Suppressor macrophage treated with lipopolysaccharide for 1 hour (primary cell): ENCODE measurements at regions not wholly inside any gene's neighbourhood (a gene's known extent, or its start where the extent isn't known, plus 50 kb on each side); places are given as distances from the start of the nearest gene placed in this dataset.

Experiments
- DNase-seq, 3 donors: peaks; one replicate each; pipeline ENCODE4 v3.0.0-alpha.2; 2020 to 2022

DNA sequence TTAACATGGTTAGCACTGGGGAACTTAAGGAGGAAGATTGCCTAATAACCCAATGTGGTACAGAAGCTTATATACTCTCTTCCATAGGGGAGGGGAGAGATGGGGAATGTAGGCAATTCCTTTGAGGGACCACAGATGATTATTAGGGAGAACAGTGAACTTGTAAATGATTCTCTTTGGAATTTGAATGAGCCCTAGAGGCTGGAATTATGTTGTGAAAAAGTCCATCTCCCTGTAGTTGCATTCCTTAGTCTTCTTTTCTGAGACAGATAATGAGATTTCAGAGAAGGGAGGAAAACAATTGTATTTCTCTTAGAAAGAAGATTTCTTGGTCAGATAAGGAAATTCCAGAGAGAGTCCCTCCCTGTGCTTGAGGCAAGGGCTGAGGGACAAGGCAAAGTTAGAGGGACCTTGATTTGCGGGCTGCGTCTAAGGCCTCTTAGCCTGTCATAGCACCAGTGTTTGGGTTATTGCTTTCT lies 89.0 kb upstream of the HMCN1 start:
- no peak for DNase-seq

DNA sequence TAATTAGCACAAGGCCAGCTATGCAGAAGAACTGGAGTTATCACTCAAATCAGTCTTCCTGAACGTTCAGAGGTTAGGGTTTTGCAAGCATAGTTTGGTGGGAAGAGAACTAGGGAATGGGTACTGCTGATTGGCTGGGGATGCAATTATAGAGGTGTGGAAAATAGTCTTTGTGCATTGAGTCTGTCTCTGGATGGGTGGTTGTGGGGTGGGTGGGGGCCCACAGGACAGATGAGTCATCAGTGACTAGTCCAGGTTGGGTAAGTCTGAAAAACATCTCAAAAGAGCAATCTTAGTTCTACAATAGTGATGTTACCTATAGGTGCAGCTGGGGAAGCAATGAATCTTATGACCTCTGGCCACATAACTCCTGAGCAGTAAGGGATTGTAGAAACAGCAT lies 89.7 kb upstream of the HMCN1 start:
- DNase-seq: peak in 2 of 3 donors; percentile 11 to 13

DNA sequence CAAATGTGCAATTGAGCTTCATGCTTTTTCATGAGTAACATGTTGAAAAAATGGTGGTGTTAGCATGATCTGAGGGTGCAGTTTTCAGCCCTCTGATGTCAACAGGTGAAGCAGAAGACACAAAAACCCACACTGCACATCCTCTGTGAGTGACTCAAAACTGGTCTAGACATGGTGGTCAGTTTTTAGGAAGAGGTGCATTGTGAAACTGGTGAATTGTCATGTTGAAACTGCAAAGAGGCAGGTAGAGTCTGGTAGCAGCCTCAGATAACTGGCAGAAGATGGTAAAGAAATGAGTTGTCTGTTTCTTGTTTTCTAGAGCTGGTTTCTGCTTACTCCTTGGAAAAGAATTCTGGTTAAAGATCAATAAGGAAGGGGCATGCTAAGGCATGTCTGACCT lies 97.3 kb upstream of the HMCN1 start:
- no peak for DNase-seq

DNA sequence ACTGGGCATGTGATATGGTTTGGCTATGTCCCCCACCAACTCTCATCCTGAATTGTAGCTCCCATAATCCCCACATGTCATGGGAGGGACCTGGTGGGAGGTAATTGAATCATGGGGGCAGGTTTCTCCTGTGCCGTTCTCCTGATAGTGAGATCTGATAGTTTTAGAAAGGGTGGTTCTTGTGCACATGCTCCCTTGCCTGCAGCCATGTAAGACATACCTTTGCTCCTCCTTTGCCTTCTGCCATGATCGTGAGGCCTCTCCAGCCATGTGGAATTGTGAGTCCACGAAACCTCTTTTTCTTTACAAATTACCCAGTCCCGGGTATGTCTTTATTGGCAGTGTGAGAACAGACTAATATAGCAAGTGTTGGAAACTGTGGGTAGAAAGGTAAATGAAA lies 99.5 kb upstream of the HMCN1 start:
- DNase-seq: no peak

DNA sequence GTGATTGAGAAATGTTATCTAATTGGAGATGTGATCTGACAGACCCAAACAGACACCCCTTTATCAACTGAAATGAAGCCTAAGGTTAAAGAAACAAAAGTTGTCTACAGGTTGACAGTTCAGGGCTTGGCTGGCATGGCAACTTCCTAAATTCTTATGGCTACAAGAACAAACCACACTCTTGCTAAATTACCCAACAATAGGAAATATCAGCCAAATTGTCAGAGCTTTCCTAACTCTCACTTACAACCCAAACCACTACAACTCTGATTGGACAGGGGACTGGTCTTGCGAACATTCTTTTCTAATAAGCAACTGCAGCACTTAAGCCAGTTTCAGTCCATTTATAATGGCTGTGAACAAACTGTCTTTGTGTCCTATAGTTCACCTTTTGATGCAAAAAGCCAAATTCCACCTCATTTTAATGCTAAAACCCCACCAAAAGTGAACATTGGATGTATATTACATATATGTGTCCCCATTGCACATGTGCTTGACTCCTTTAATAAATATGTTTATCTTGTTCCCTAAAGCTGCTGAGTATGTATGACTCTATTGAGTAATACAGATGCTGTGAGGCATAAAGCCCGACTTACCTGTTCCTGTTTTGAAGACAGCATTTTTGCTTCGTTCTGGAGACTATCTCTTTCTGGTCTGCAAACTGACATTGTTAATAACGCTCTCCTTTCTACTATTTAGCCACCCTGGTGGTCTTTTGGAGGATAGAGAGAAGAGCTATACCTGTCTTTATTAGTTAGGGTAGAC lies 101.3 kb upstream of the HMCN1 start:
- DNase-seq: peak; percentile 38 to 61 (median 55)

DNA sequence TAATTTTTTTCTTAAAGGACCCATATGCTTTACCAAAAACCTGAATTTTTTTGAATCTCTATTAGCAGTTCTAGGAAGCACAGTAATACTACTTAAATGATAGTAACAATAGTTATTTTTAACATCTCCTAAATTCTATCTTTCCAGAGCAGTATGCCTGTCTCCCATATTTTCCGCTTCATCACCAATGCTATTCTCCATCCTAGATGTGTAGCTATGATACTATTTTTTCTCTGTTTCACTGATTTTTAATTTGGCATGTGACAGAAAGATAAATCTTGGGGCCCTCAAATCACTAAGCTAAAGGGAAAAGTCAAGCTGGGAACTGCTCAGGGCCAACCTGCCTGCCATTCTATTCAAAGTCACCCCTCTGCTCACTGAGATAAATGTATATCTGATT lies 102.3 kb upstream of the HMCN1 start:
- DNase-seq: no peak

DNA sequence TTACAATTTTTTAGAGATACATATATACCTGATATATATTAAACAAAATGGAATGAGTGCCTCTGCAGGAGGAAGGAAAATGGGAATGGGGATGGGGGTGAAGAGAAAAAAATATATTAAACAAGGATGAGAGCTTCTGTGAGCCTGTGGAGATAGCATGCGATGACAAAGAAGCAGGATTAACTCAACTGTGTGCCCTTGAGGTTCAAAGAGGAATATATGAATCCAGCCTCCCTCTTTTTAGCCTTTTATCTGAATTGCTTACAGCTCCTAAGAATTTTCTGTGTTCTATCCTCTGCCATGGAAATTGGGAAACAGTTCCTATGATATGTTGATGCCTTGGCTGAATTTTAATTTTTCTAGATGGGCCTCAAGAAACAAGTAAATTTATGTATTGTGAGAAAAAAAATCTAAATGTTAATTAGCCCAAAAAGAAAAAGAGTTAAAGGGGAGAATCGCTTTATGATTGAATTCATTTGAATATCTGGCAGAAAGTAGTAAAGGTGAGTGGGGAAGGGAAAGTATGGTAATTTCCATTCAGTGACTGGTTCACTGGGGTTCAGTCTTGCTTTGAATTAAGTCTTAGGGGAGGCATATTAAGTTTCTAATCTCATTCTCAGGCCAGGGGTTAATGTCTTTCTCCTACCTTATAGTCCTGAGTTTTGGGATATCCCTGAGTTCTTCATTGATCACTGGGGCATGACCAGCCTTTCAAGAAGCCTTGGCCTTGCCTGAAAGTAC lies 106.3 kb upstream of the HMCN1 start:
- DNase-seq: no peak

DNA sequence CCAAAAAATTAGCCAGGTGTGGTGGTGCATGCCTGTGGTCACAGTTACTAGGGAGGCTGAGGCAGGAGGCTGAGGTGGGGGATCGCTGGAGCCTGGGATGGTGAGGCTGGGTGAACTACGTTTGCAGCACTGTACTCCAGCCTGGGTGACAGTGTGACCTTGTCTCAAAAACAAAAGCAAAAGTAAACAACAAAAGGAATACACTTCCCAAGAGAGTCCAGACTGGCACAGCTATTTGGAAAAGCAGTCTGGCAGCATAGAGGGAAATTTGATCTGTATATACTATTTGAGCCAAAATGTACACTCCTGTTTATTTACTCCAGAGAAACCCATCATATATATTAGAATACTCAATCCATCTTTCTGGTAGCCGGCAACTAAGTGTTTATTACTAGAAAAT lies 107.0 kb upstream of the HMCN1 start:
- DNase-seq: no peak

DNA sequence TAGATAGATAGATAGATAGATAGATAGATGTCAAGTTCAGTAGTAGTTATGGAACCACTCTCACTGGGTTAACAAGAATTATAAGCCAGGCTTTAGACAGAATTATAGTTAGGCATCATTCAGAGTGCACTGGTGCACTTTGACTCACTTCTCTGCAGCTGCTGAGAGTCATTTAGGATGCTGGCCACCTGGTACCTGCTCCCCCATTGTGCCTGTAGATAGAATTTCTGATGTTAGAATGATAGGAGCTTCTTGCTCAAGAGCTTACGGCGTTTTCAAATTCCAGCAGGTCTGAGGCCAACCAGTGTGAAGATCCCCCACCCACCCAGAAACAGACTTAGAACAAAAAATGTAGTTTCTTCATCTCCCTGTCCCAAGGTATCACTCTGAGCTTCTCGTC lies 107.8 kb upstream of the HMCN1 start:
- DNase-seq: no peak

DNA sequence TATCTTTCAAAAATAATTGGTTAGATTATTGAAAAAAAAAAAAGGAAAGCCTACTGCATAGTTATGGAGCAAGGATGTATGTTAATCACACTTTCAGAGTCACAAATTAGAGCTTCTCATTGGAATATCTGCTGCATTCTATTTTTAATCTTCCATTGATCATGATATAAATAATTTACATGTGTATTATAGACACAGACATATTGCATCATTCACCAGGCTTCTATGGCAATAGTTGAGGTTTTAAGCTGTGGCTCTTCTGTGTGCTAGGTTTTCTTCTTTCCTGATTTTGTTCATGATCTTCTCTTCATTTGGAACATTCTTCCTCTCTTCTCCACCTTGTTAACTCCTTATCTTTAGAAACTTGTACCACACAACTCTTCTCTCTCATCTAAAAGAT lies 123.2 kb upstream of the HMCN1 start:
- no peak for DNase-seq

DNA sequence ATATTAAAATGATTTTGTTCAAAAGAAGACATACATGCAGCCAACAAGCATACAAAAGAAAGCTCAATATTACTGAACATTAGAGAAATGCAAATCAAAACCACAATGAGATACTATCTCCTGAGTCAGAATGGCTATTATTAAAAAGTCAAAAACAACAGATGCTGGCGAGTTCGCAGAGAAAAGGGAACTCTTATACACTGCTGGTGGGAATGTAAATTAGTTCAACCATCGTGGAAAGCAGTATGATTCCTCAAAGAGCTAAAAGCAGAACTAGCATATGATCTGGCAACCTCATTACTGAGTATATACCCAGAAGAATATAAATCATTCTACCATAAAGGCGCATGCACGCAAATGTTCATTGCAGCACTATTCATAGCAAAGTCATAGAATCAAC lies 126.0 kb upstream of the HMCN1 start:
- DNase-seq: peak; percentile 31 to 71 (median 67)

DNA sequence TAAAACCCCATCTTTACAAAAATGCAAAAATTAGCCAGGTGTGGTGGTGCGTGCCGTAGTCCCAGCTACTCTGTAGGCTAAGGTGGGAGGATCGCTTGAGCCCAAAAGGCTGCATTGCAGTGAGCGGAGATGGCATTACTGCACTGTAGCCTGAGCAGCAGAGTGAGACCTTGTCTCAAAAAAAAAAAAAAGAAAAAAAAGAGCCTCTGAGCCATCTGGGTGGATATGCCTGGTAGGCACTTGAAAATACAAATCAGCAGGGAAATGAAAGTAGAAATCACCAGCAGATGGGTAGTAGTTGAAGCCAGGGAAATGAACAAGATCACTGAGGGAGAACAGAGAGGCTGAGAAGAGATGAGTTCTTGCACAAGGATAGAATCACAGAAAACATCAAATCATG lies 131.0 kb upstream of the HMCN1 start:
- DNase-seq: peak in 1 of 3 donors; percentile 22

DNA sequence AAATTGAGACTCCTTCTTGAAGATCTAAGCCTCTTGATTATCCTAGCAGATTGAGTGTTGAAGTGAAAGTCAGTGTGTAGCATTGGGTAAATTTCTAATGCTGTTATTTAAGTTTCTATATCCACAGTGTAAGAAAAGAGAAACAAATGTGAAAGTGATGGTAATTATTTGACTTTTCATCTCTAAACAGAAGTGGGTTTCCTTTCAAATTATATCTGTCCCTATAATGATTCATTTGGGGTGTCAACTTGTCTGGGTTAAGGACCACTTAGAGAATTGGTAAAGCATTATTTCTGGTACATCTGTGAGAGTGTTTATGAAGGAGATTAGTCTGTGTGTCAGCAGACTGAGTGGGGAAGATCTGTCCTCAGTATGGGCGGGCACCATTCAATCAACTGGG lies 133.0 kb upstream of the HMCN1 start:
- peak; percentile 9 to 64 (median 29) for DNase-seq

DNA sequence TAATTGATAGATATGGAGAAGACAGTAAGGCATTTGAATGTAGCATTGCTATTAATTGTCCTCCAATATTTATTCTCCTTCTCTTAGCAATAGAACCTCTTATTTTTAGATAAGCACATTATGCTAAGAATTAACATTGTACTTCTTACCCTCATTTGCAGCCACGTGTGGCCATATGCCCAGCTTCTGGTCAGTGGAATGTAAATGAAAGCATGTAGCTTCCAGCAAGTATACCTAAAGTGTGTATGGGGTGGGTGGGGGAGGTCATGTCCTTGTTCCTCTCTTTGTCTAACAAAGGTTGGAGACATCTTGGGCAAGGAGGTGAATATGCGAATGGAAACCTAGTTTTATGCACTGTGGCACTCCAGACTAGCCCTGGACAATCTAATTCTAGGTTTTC lies 133.6 kb upstream of the HMCN1 start:
- DNase-seq: no peak

DNA sequence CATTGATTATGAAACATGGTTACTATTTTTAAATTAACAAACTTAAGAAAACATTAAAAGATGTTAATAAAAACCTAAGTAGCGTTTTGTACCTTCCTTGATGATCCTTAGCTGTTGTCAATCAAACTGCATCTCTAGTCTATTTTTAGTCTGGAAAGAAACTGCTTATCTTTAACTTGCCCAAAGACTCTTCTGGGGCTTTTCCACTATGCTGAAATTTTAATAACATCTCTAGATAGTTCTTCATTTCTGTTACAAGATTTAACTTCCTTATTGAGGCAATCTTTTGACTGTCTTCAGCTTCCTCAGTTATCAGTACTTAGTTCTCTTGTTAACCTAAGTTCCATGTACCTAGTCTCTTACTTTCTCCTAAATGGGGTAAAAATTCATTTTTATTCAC lies 135.9 kb upstream of the HMCN1 start:
- peak; percentile 43 to 83 (median 83) for DNase-seq

DNA sequence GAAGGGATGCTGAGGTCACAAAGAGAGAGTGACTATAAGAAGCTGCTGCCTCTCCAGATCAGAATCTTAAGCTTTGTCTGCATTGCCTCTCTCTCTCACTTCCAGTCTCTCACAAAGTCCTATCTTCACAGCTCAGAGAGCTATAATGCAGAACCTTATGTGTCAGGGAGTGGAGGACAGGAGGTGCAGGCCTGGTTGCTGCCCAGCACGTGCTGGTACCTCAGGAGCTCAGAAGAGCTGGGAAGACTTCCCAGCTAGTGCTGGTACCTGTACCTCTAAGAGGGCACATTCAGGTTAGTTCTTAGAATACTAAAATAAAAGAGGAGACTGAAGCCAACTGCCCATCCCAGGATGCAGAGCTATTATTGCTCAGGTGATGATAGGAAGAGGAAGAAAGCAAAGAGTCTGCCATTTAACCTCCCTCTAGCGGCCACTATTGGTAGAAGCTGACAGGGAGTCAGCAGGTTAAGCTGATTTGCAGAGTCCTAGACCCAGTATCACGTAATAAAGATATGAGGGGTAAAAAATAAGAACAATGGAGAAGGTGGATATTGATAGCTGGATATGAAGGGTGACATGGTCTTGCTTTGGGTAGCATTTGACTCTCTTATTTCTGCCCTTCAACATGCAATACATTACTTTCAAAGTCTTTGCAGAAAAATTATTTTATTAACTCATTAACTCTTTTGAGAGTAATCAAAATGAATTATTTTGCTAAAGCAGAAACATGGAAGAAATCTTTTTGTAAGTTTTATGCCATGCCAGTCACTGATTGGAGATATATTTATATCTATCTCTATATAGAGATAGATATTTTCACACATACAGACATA lies 138.1 kb upstream of the HMCN1 start:
- peak in 2 of 3 donors; percentile 44 to 46 for DNase-seq

DNA sequence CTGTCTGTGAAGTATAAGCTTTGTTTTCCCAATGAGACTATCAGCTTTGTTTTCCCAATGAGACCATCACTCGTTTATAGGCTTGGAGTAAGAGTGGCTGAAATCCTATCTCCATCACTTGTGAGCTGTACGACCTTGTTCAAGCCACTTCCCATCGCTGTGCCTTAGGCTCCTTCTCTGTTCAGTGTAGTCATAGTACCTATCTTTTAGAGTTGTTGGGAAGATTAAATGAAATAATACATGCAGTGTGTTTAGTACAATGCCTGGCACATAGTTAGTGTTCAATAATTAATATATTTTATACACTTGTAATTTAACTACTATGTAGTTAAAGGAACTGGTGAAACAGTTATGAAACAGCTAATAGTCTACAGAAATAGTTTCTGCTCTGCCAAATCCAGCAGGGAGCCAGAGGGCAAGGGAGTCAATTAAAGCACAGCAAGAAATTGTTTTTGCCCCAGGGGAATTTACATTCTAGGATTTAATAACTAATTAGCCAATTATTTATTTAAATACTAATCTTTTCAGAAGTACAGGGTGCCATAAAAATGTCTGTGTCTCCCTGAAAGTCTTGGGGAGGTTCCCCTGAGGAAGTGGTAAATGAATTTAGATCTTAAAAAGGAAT lies 139.3 kb upstream of the HMCN1 start:
- no peak for DNase-seq

DNA sequence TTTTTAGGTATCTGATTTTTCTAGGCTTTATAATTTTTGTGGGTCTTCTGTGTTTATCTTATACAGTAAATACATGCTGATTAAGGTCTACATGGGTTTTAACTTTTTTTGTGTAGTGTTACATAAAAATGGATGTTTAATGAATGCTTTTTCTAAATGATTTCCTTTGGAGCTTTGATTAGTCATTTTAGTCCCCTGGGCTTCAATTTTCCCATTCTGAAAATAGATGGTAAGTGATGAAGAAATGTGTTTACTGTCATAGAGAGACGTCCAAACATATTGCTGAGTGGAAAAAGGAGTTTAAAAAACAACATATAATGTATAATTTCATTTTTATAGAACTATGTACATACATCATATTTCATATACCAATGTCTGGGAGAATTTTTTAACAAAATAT lies 140.9 kb upstream of the HMCN1 start:
- DNase-seq: no peak

DNA sequence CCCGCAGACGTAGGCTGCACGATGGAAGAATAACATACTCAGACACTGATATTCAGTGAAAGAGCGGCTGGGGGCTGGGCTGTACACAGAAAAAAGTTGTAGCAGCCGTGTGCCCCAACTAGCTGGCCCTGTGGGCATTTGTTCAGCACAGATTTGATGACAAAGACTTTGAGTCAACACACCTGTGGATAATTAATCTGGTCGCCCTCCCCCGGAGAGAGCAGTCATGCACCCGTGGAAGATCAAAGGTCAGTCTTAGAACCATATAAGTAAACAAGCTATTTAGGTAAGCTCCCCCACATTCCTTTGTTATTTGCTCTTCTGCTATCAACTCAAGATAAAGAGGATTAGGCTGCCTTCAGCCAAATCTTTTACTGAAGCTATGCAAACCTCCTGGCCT lies 148.4 kb upstream of the HMCN1 start:
- DNase-seq: no peak

DNA sequence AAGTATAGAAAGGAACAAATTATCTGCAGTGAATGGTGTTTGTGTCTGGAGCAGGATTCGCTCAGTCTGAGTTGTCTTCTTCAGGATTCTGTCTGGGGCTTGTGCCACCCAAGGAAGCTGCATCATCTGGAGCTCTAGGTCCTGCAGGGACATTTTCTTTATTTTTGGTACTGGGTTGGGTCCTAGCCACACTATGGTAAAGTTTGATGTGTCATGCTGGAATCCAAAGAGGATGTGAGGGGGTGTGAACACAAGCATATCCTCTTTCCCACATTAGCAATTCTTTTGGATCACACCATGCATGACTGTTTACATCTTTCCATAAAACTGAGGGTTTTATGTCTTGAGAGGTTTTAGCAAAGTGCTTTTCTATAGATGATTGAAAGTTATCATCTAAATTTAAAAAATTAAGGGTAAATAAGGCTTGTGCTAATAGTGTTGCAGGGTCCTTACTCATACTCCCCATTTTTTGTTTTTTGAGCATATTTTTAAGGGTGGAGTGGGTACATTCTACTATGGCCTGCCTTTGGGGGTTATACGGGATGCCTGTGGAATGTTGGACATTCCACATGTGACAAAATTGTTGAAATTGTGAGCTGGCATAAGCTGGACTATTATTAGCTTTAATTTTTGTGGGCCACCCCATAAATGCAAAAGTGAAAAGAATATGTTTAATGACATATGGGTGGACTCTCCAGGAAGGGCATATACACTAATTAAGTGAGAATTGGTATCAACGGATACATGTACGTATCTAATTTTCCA lies 152.0 kb upstream of the HMCN1 start:
- peak; percentile 45 to 66 (median 49) for DNase-seq

DNA sequence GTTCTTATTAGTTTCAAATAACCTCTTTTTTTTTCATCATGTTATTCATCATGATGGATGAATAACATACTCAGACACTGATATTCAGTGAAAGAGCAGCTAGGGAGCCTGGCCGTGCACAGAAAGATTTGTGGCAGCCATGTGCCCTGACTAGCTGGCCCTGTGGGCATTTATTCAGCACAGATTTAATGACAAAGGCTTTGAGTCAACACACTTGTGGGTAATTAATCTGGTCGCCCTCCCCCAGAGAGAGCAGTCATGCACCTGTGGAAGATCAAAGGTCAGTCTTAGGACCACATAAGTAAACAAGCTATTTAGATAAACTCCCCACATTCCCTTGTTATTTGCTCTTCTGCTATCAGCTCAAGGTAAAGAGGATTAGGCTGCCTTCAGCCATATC lies 153.2 kb upstream of the HMCN1 start:
- DNase-seq: no peak

DNA sequence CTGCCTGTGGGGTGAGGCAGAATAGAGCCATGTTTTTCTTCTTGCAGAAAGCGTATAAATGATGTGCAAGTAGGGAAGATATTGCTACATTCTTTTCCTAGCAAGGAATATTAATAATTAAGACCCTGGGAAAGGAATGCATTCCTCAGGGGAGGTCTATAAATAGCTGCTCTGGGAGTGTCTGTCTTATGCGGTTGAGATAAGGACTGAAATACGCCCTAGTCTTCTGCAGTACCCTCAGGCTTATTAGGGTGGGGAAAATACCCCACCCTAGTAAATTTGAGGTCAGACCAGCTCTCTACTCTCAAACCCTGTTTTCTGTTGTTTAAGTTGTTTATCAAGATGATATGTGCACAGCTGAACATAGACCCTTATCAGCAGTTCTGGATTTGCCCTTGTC lies 155.9 kb upstream of the HMCN1 start:
- peak in 1 of 3 donors; percentile 11 for DNase-seq
